ENCODE measurements at regions not wholly inside any gene's neighbourhood (a gene's known extent, or its start where the extent isn't known, plus 50 kb on each side); places are given as distances from the start of the nearest gene placed in this dataset.

GRCh38 chr10:61119573-61119972 lies 175.6 kb upstream of the RHOBTB1 start:
- Histone ChIP-seq H3K4me1 (ENCODE audit: insufficient read depth, low read length) (no peaks in the 10 kb centered on the region), H3K9me3 (ENCODE audit: low read length) (no peaks in the 10 kb centered on the region), H3K36me3 (ENCODE audit: low read depth, low read length) (no peaks in the 10 kb centered on the region), H3K4me2 (ENCODE audit: low read length) (no peak overlapping the region), H3K79me2 (ENCODE audit: low read length) (no peaks in the 10 kb centered on the region), H4K20me1 (ENCODE audit: low read length) (no peaks in the 10 kb centered on the region), H3K27ac (ENCODE audit: low read length) (no peak overlapping the region), H3K9ac (ENCODE audit: low read length) (no peak overlapping the region), H3F3A (ENCODE audit: low read length, unreplicated experiment) (no peaks in the 10 kb centered on the region), H2AFZ (ENCODE audit: low read length) (no peak overlapping the region), H3K9me2 (replicated peaks; ENCODE audit: low read length) (no peaks in the 10 kb centered on the region; the same call in 1 of the 2 replicates), H3K27me3 (ENCODE audit: low read length) (no peaks in the 10 kb centered on the region), H3K4me3 (ENCODE audit: low read length) (no peak overlapping the region)
- BruUV-seq (replicated peaks) = no TSS peak
- ChIA-PET POLR2A (ENCODE audit: unreplicated experiment) (no interaction called here), CTCF (no interaction called here)
- intact Hi-C loops (cut with micrococcal nuclease) = loop anchor here (10.0 kb wide), 1 partner anchor 655 kb away; no protein-coding TSS in a partner anchor
- TF ChIP-seq, protein P1, sequence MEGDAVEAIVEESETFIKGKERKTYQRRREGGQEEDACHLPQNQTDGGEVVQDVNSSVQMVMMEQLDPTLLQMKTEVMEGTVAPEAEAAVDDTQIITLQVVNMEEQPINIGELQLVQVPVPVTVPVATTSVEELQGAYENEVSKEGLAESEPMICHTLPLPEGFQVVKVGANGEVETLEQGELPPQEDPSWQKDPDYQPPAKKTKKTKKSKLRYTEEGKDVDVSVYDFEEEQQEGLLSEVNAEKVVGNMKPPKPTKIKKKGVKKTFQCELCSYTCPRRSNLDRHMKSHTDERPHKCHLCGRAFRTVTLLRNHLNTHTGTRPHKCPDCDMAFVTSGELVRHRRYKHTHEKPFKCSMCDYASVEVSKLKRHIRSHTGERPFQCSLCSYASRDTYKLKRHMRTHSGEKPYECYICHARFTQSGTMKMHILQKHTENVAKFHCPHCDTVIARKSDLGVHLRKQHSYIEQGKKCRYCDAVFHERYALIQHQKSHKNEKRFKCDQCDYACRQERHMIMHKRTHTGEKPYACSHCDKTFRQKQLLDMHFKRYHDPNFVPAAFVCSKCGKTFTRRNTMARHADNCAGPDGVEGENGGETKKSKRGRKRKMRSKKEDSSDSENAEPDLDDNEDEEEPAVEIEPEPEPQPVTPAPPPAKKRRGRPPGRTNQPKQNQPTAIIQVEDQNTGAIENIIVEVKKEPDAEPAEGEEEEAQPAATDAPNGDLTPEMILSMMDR (conservative IDR thresholded peaks at IDR 0.05; ENCODE audit: low read depth, low read length) = no peak
- no peak for TF ChIP-seq EZH2phosphoT487 (IDR thresholded peaks at IDR 0.05; ENCODE audit: borderline replicate concordance, low read length)
- TF ChIP-seq EZH2 (IDR thresholded peaks at IDR 0.05; ENCODE audit: low read length, unreplicated experiment) = no peak
- ATAC-seq (no peak), DNase-seq (no peak)

DNA sequence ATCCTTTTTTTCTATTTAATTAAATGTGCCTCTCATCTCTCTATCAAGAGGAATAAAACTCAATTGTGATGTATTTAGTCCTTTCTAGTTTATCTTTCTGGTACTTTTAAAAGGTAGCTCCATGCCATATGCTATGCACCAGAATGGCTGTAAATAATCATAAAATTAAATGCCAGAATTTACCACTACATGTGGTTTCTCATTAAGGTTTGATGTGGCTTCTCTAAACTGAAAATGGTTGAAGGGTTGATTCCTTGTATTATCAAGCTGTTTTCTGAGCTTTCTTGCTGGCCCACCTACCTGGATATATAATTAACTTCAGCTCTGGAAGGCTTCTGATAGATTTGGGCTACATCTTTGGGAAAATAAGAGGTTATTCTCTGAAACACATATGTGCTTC lies 171.9 kb upstream of the RHOBTB1 start:
- H3K27me3 ChIP-seq (ENCODE audit: low read length) = no peaks in the 10 kb centered on the region
- no peaks in the 10 kb centered on the region for H3K36me3 ChIP-seq (ENCODE audit: low read depth, low read length)
- TF ChIP-seq EZH2 (IDR thresholded peaks at IDR 0.05; ENCODE audit: low read length, unreplicated experiment) (no peak), EZH2phosphoT487 (IDR thresholded peaks at IDR 0.05; ENCODE audit: borderline replicate concordance, low read length) (no peak)
- ChIA-PET CTCF (interaction anchor here (0.8 kb wide), 1 partner anchor 318 kb away, joined by 4 read pairs; no protein-coding TSS in a partner anchor), POLR2A (ENCODE audit: unreplicated experiment) (no interaction called here)
- peak overlapping the region; percentile 7; the same call in 1 of the 2 replicates for H3K27ac ChIP-seq (ENCODE audit: low read length)
- H4K20me1 ChIP-seq (ENCODE audit: low read length) = no peaks in the 10 kb centered on the region
- intact Hi-C loops (cut with micrococcal nuclease) = loop anchor here (1.0 to 10.0 kb wide), 2 partner anchors 74 to 651 kb away; no protein-coding TSS in a partner anchor
- H3K4me3 ChIP-seq (ENCODE audit: low read length) = no peak overlapping the region
- DNase-seq = no peak
- no peaks in the 10 kb centered on the region for H3K9me3 ChIP-seq (ENCODE audit: low read length)
- no peaks in the 10 kb centered on the region for H3K79me2 ChIP-seq (ENCODE audit: low read length)
- BruUV-seq (replicated peaks) = no TSS peak
- H2AFZ ChIP-seq (ENCODE audit: low read length) = no peak overlapping the region
- H3K9ac ChIP-seq (ENCODE audit: low read length) = no peak overlapping the region
- H3K4me2 ChIP-seq (ENCODE audit: low read length) = no peak overlapping the region
- peak; percentile 55 for ATAC-seq
- H3F3A ChIP-seq (ENCODE audit: low read length, unreplicated experiment) = peaks cover 4% of the 10 kb centered on the region
- no peaks in the 10 kb centered on the region; the same call in 1 of the 2 replicates for H3K9me2 ChIP-seq (replicated peaks; ENCODE audit: low read length)
- peaks cover 8% of the 10 kb centered on the region for H3K4me1 ChIP-seq (ENCODE audit: insufficient read depth, low read length)

DNA sequence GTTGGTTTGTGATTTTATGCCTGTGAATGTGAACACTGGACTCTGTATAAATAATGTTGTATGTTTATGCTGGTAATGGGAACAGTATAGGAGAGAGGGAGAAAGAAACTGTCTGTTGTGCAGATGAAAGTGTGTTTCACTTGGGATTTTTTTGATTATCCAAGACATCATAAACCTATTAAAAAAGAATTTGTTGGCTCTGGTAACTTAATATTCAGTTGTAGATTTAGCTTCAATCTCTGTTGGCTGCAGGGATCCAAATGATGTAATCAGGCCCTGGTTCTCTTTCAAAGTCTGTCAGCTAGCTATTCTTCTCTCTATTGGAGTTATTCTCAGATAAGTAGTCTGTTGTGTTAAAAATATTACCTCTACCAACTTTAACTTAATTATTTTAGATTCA lies 168.8 kb upstream of the RHOBTB1 start:
- no peaks in the 10 kb centered on the region for H3K36me3 ChIP-seq (ENCODE audit: low read depth, low read length)
- H4K20me1 ChIP-seq (ENCODE audit: low read length) = no peaks in the 10 kb centered on the region
- H3K79me2 ChIP-seq (ENCODE audit: low read length) = no peaks in the 10 kb centered on the region
- DNase-seq = no peak
- H3K4me3 ChIP-seq (ENCODE audit: low read length) = no peak overlapping the region
- no TSS peak for BruUV-seq (replicated peaks)
- no peak overlapping the region for H3K9ac ChIP-seq (ENCODE audit: low read length)
- H3K27me3 ChIP-seq (ENCODE audit: low read length) = no peaks in the 10 kb centered on the region
- H3K9me3 ChIP-seq (ENCODE audit: low read length) = no peaks in the 10 kb centered on the region
- TF ChIP-seq, protein P1 (conservative IDR thresholded peaks at IDR 0.05; ENCODE audit: low read depth, low read length) = no peak
- TF ChIP-seq EZH2 (IDR thresholded peaks at IDR 0.05; ENCODE audit: low read length, unreplicated experiment) = no peak
- no peak for TF ChIP-seq EZH2phosphoT487 (IDR thresholded peaks at IDR 0.05; ENCODE audit: borderline replicate concordance, low read length)
- no peaks in the 10 kb centered on the region; the same call in 1 of the 2 replicates for H3K9me2 ChIP-seq (replicated peaks; ENCODE audit: low read length)
- no peak for ATAC-seq
- intact Hi-C loops (cut with micrococcal nuclease) = loop anchor here (10.0 kb wide), 1 partner anchor 648 kb away; no protein-coding TSS in a partner anchor
- CTCF ChIA-PET = no interaction called here
- H2AFZ ChIP-seq (ENCODE audit: low read length) = no peak overlapping the region
- POLR2A ChIA-PET (ENCODE audit: unreplicated experiment) = no interaction called here
- H3K4me2 ChIP-seq (ENCODE audit: low read length) = no peak overlapping the region
- peaks cover 10% of the 10 kb centered on the region for H3F3A ChIP-seq (ENCODE audit: low read length, unreplicated experiment)
- H3K27ac ChIP-seq (ENCODE audit: low read length) = no peak overlapping the region
- H3K4me1 ChIP-seq (ENCODE audit: insufficient read depth, low read length) = peaks cover 24% of the 10 kb centered on the region
